ENCODE measurements at regions not wholly inside any gene's neighbourhood (a gene's known extent, or its start where the extent isn't known, plus 50 kb on each side); places are given as distances from the start of the nearest gene placed in this dataset.

GRCh38 chr6:8859501-8859900 lies 424.2 kb upstream of the SLC35B3 start:
- TF ChIP-seq ETS1 (CRISPR knock-in tag; IDR thresholded peaks at IDR 0.05) (no peak), CTCF (CRISPR knock-in tag; IDR thresholded peaks at IDR 0.05) (no peak), ZNF552 (CRISPR knock-in tag; IDR thresholded peaks at IDR 0.05; ENCODE audit: borderline replicate concordance) (no peak), ZBTB43 (CRISPR knock-in tag; conservative IDR thresholded peaks at IDR 0.05) (no peak), ZNF768 (CRISPR knock-in tag; IDR thresholded peaks at IDR 0.05) (no peak), POLR2A (IDR thresholded peaks at IDR 0.05; ENCODE audit: insufficient read depth in 1 of 2, low read depth in 2 of 2, low read length in 2 of 2) (no peak), ZNF574 (CRISPR knock-in tag; IDR thresholded peaks at IDR 0.05) (no peak), REST (IDR thresholded peaks at IDR 0.05; ENCODE audit: borderline replicate concordance in 1 of 2, low read depth in 1 of 2, low read length in 2 of 2) (no peak)

Data from HepG2 (cell line).